ENCODE measurements at regions not wholly inside any gene's neighbourhood (a gene's known extent, or its start where the extent isn't known, plus 50 kb on each side); places are given as distances from the start of the nearest gene placed in this dataset.

DNA sequence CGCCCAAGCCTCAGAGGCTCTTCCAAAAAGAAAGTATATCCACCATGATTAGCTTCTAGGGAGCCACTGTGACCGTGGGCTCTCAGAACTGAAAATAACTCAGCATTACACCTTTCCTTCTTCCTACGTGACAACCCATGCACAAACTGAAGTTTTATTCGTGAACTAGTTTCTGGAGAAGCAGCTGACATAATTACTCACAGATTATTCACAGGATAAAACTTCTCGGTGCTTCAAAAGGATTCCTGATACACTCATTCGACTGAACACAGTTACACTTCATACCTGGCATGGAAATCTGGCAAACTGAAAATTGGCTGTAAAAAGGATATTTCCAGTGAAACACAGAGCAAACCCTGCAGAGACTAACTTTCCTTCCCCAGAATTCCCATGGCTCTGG is 139.2 kb upstream of the PTER start:
- no peak overlapping the region for H3K14ac ChIP-seq (ENCODE audit: insufficient read length)
- H2BK5ac ChIP-seq (ENCODE audit: low read depth, low read length) = no peak overlapping the region
- no peak overlapping the region for H3K4ac ChIP-seq (replicated peaks; ENCODE audit: insufficient read length, low read depth, low read length)
- no peaks in the 10 kb centered on the region for H3K27me3 ChIP-seq (replicated peaks in 1 of 4; ENCODE audit: control insufficient read depth in 3 of 4, extremely low read depth in 1 of 4, insufficient read depth in 3 of 4, low read length in 3 of 4)
- no peak overlapping the region for H3K9ac ChIP-seq (replicated peaks in 1 of 4; ENCODE audit: extremely low read depth in 1 of 4, low read depth in 3 of 4, low read length in 3 of 4)
- H2AFZ ChIP-seq (ENCODE audit: low read length) = no peak overlapping the region
- H3K27ac ChIP-seq (ENCODE audit: low read depth, low read length) = no peak overlapping the region
- no peaks in the 10 kb centered on the region; the same call in 1 of the 2 replicates for H3K23me2 ChIP-seq (ENCODE audit: low read depth, low read length)
- no peaks in the 10 kb centered on the region for H3K4me1 ChIP-seq (replicated peaks in 1 of 4; ENCODE audit: control insufficient read depth in 3 of 4, insufficient read depth in 4 of 4, low read length in 3 of 4)
- no peak overlapping the region for H2BK20ac ChIP-seq (ENCODE audit: low read length)
- H2BK120ac ChIP-seq (replicated peaks; ENCODE audit: low read depth, low read length) = no peak overlapping the region
- H3K79me2 ChIP-seq (ENCODE audit: control insufficient read depth in 1 of 2, insufficient read depth in 2 of 2, low read length in 2 of 2) = no peaks in the 10 kb centered on the region
- H2BK15ac ChIP-seq (ENCODE audit: low read length) = no peak overlapping the region
- no peak overlapping the region for H3K4me2 ChIP-seq (ENCODE audit: insufficient read depth in 1 of 2, low read depth in 2 of 2, low read length in 2 of 2)
- H2BK12ac ChIP-seq (ENCODE audit: low read depth, low read length) = no peak overlapping the region
- H3K23ac ChIP-seq (ENCODE audit: insufficient read length) = no peak overlapping the region
- H3K9me3 ChIP-seq (ENCODE audit: insufficient read depth in 2 of 2, low read depth in 1 of 2, low read length in 1 of 2) = no peaks in the 10 kb centered on the region
- no peak overlapping the region for H2AK5ac ChIP-seq (ENCODE audit: low read depth, low read length)
- H4K8ac ChIP-seq (ENCODE audit: extremely low read depth, insufficient read depth, low read length) = no peak overlapping the region
- no peak overlapping the region for H3K56ac ChIP-seq (replicated peaks; ENCODE audit: insufficient read length, low read depth, low read length)
- DNase-seq (ENCODE audit: low read depth in 1 of 2, low spot score in 2 of 2) = no peak
- ChIA-PET CTCF (ENCODE audit: partially characterized antibody) (interaction anchor here (0.8 kb wide), 1 partner anchor 1079 kb away, joined by 3 read pairs; no protein-coding TSS in a partner anchor), POLR2A (ENCODE audit: partially characterized antibody) (no interaction called here)
- H4K5ac ChIP-seq (ENCODE audit: insufficient read length, low read depth, low read length) = no peak overlapping the region
- WGBS, 2 experiments (ENCODE audit: extremely low coverage in 1 of 2, insufficient coverage in 1 of 2, insufficient read length in 1 of 2, insufficient replicate concordance in 2 of 2, low coverage in 1 of 2, low lambda C conversion rate in 2 of 2, missing lambda C conversion rate in 1 of 2) = 86% methylated on average over 6 of the region's 6 CpGs; no CpG with 5 or more reads in 1 of the 2 experiments
- H3K4me3 ChIP-seq (ENCODE audit: extremely low read depth in 1 of 4, insufficient read depth in 2 of 4, low read depth in 3 of 4, low read length in 4 of 4) = no peak overlapping the region
- H4K20me1 ChIP-seq (replicated peaks in 1 of 2; ENCODE audit: control insufficient read depth in 1 of 2, insufficient read depth in 2 of 2, low read length in 2 of 2) = no peaks in the 10 kb centered on the region
- FAIRE-seq = no peak
- no peaks in the 10 kb centered on the region for H3K36me3 ChIP-seq (ENCODE audit: control insufficient read depth in 2 of 4, insufficient read depth in 4 of 4, low read length in 3 of 4)
- no peak overlapping the region for H3K18ac ChIP-seq (ENCODE audit: extremely low read depth, low read length)
- H3K79me1 ChIP-seq (ENCODE audit: low read depth, low read length) = no peaks in the 10 kb centered on the region
- no peak overlapping the region for H4K91ac ChIP-seq (replicated peaks; ENCODE audit: insufficient read length, low read length)
- TF ChIP-seq TEAD4 (IDR thresholded peaks at IDR 0.05; ENCODE audit: low read depth, low read length) (no peak), JUN (IDR thresholded peaks at IDR 0.05; ENCODE audit: low read depth, low read length) (no peak), BACH1 (IDR thresholded peaks at IDR 0.05; ENCODE audit: low read length) (no peak), TCF12 (IDR thresholded peaks at IDR 0.05; ENCODE audit: low read depth, low read length) (no peak), ATF3 (IDR thresholded peaks at IDR 0.05; ENCODE audit: insufficient read depth, low read depth, low read length) (no peak), CHD1 (IDR thresholded peaks at IDR 0.05; ENCODE audit: low read depth, low read length) (no peak), ATF2 (IDR thresholded peaks at IDR 0.05; ENCODE audit: low read length) (no peak), HDAC2 (IDR thresholded peaks at IDR 0.05; ENCODE audit: borderline replicate concordance in 1 of 2, low read depth in 2 of 2, low read length in 2 of 2) (no peak), EP300 (IDR thresholded peaks at IDR 0.05; ENCODE audit: borderline replicate concordance in 1 of 2, low read depth in 2 of 2, low read length in 2 of 2) (no peak), FOSL1 (IDR thresholded peaks at IDR 0.05; ENCODE audit: insufficient read depth, low read depth, low read length) (no peak), GABPA (IDR thresholded peaks at IDR 0.05; ENCODE audit: borderline replicate concordance, insufficient read depth, low read length) (no peak), CREB1 (IDR thresholded peaks at IDR 0.05) (no peak), SP1 (IDR thresholded peaks at IDR 0.05; ENCODE audit: low read depth, low read length) (no peak)
